Heart left ventricle (tissue), 13 donors: ENCODE measurements at regions not wholly inside any gene's neighbourhood (a gene's known extent, or its start where the extent isn't known, plus 50 kb on each side); places are given as distances from the start of the nearest gene placed in this dataset.

Experiments used
- CTCF ChIP-seq, 12 donors: fragments of 200-600 bp; sonication (generic) in 4 of 12; IDR thresholded peaks; one replicate each; pipeline versions ENCODE4 v1.5.0 to v1.8.0; 2018 to 2022; ENCODE audit warnings: antibody characterized with exemption in 12 of 12, mild to moderate bottlenecking in 5 of 12
- POLR2A ChIP-seq, 2 donors: fragments of 450-650 bp; IDR thresholded peaks; one replicate each; pipeline ENCODE4 v1.6.1; 2017; ENCODE audit warnings: antibody characterized with exemption in 2 of 2, mild to moderate bottlenecking in 2 of 2, moderate library complexity in 2 of 2
- donor health status: ischemic (EF 13 %, LVEDD 7.1; RV severe dilation, severe dysfunction).
- donor health status: DM: no; HTN: yes; CAD: no.
- donor health status: DM: no; HTN: no; CAD: no.
- donor health status: ischemic (EF 25% LVEDD 6.9; RV normal size, moderate dysfunction).
- donor health status: ischemic (EF 25% LVEDD 5.7; RV mildly dilated, moderate dysfunction).
- donor health status: ischemic (EF 35%, LVEDD 5.7; RV mildly dilated, moderate dysfunction).
- donor health status: nonischemic (EF 11% LVEDD 7.7; RV severe dilation, severe dysfunction).
- donor health status: DM: yes; HTN: yes; CAD: no.
- donor health status: PGD.
- donor health status: ischemic (EF 29% LVEDD 5.4; RV normal size, mild dysfunction).
- donor health status: nonischemic (EF 23%, LVEDD 6.1; RV moderate dilation, normal function).

- TF ChIP-seq CTCF (IDR thresholded peaks at IDR 0.05) (no peak), POLR2A (IDR thresholded peaks at IDR 0.05) (no peak)
Measured at GRCh38 chr9:20197976-20198685, 409.3 kb upstream of the SLC24A2 start.
